ENCODE measurements at regions not wholly inside any gene's neighbourhood (a gene's known extent, or its start where the extent isn't known, plus 50 kb on each side); places are given as distances from the start of the nearest gene placed in this dataset.

DNA sequence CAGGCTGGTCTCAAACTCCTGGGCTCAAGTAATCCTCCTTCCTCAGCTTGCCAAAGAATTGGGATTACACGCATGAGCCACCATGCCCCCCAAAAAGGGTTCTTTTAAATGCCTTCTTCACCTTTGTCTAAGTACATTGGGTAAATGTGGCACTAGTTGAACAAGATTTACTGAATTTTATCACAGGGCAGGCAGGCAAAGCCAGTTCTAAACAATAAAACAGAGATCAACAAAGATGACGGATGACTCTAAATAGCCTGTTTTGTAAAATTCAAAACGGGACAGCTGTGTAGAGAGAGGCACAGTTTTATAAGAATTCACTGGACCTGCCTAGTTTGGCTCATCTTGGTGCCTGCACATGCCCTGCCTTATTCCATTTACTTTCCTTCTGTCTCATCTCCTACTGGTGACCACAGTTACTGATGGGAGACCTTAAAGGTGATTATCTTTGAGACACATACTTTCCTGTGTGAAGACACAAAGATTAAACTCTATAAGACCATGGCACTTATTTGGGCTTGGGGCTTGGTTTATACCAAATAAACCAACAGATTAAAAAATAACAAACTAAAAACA, 149.6 kb upstream of the DMRT1 start:
- no peak overlapping the region for H3K4me3 Mint-ChIP-seq (ENCODE audit: unreplicated experiment)
- no peaks in the 10 kb centered on the region for H3K27me3 Mint-ChIP-seq (ENCODE audit: low read depth)
- TF ChIP-seq, protein P1, sequence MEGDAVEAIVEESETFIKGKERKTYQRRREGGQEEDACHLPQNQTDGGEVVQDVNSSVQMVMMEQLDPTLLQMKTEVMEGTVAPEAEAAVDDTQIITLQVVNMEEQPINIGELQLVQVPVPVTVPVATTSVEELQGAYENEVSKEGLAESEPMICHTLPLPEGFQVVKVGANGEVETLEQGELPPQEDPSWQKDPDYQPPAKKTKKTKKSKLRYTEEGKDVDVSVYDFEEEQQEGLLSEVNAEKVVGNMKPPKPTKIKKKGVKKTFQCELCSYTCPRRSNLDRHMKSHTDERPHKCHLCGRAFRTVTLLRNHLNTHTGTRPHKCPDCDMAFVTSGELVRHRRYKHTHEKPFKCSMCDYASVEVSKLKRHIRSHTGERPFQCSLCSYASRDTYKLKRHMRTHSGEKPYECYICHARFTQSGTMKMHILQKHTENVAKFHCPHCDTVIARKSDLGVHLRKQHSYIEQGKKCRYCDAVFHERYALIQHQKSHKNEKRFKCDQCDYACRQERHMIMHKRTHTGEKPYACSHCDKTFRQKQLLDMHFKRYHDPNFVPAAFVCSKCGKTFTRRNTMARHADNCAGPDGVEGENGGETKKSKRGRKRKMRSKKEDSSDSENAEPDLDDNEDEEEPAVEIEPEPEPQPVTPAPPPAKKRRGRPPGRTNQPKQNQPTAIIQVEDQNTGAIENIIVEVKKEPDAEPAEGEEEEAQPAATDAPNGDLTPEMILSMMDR (IDR thresholded peaks at IDR 0.05) = no peak
- peaks cover 2% of the 10 kb centered on the region for H3K9me3 Mint-ChIP-seq (ENCODE audit: low read depth)
- DNase-seq (ENCODE audit: low spot score) = no peak
- H3K27ac Mint-ChIP-seq (ENCODE audit: unreplicated experiment) = peak overlapping the region; percentile 36
- no peaks in the 10 kb centered on the region for H3K36me3 Mint-ChIP-seq (ENCODE audit: low read depth)
- peaks cover 59% of the 10 kb centered on the region for H3K4me1 Mint-ChIP-seq (ENCODE audit: low read depth)

DNA sequence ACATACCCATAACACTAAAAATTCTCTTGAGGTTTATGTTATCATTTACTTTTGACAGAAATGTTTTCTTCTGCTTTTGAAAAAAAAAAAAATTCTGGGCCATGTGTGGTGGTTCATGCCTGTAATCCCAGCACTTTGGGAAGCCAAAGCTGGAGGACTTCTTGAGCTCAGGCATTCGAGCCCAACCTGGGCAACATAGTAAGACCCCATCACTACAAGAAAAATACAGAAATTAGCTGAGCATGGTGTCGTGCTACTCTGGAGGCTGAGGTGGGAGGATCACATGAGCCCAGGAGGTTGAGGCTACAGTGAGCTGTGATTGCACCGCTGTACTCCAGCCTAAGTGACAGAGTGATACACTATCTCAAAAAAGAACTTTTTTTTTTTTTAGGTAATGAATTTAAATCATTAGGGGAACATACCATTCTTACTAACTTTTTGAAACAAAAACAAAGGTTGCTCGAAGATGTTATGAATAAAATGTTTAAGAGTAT, 148.8 kb upstream of the DMRT1 start:
- peak overlapping the region; percentile 96 for H3K27ac Mint-ChIP-seq (ENCODE audit: unreplicated experiment)

DNA sequence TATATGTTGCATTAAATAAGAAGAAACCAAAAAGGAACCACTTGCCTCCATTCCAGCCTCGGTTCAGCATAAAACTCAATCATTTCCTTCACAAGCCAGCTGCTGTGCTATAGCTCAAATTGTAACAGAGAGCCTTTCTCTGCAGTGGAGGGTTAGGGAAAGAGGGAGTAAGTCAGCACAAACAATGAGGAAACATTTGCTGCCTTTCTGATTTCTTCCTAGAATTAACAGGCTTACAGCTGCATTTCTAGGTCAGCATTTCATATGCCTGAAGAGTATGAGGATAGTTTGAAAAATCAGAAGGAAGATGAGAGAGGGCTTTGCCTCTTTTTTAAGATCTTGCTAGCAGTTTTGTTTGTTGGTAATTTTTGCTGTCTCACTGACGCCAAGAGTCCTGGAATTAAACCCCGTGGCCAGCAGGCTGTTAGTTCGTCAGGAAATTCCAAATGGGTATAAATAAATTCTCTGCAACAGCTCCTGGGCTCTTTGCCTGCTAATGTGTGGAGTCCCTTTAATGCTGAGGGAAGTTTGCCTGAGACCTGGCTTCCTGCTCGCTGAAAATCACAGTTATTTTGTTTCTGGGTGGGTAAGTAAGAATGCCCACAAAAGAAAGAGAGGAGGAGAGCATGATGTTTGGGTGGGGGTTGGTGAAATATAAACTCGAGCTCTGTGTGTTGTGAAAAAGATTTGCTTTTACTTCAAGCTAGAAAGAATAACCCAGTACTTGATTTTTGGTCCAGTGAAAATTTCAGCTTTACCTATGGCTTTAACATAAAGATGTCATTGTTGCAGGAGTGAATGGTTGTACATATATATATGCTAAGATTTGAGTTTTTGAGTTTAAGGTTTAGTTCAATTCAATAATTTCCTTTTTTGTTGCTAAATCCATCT, 148.1 kb upstream of the DMRT1 start:
- no peaks in the 10 kb centered on the region for H3K9me3 Mint-ChIP-seq (ENCODE audit: low read depth)
- TF ChIP-seq, protein P1 (IDR thresholded peaks at IDR 0.05) = peak; percentile 44
- H3K27me3 Mint-ChIP-seq (ENCODE audit: low read depth) = no peaks in the 10 kb centered on the region

More for the DNA sequence above, 148.8 kb upstream of the DMRT1 start:
- TF ChIP-seq, protein P1 (IDR thresholded peaks at IDR 0.05) = no peak
- Mint-ChIP-seq H3K4me1 (ENCODE audit: low read depth) (peaks cover 60% of the 10 kb centered on the region), H3K9me3 (ENCODE audit: low read depth) (no peaks in the 10 kb centered on the region), H3K4me3 (ENCODE audit: unreplicated experiment) (peak overlapping the region; percentile 69), H3K27me3 (ENCODE audit: low read depth) (no peaks in the 10 kb centered on the region), H3K36me3 (ENCODE audit: low read depth) (no peaks in the 10 kb centered on the region)
- DNase-seq (ENCODE audit: low spot score) = no peak

DNA sequence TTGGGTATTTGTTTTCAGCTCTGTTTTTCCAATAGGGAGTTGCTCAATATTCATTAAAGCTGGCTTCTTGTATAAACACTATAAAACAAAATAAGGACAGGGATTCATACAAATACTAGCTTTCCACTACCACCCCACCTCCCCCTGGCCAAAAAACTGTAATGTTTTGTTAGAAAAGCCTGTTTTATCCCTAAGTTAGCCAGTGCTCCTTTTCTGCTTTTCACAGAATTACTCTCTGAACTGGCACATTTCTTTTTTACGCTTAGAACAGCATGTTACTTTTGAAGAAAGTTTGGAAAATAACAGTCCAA, 147.4 kb upstream of the DMRT1 start:
- Mint-ChIP-seq H3K27me3 (ENCODE audit: low read depth) (no peaks in the 10 kb centered on the region), H3K4me1 (ENCODE audit: low read depth) (peaks cover 70% of the 10 kb centered on the region), H3K27ac (ENCODE audit: unreplicated experiment) (peak overlapping the region; percentile 96), H3K9me3 (ENCODE audit: low read depth) (no peaks in the 10 kb centered on the region), H3K36me3 (ENCODE audit: low read depth) (no peaks in the 10 kb centered on the region), H3K4me3 (ENCODE audit: unreplicated experiment) (peak overlapping the region; percentile 69)
- no peak for DNase-seq (ENCODE audit: low spot score)
- TF ChIP-seq, protein P1 (IDR thresholded peaks at IDR 0.05) = no peak

More for the DNA sequence above, 148.1 kb upstream of the DMRT1 start:
- no peaks in the 10 kb centered on the region for H3K36me3 Mint-ChIP-seq (ENCODE audit: low read depth)
- no peak for DNase-seq (ENCODE audit: low spot score)
- peak overlapping the region; percentile 69 for H3K4me3 Mint-ChIP-seq (ENCODE audit: unreplicated experiment)
- H3K4me1 Mint-ChIP-seq (ENCODE audit: low read depth) = peaks cover 64% of the 10 kb centered on the region
- peak overlapping the region; percentile 96 for H3K27ac Mint-ChIP-seq (ENCODE audit: unreplicated experiment)

DNA sequence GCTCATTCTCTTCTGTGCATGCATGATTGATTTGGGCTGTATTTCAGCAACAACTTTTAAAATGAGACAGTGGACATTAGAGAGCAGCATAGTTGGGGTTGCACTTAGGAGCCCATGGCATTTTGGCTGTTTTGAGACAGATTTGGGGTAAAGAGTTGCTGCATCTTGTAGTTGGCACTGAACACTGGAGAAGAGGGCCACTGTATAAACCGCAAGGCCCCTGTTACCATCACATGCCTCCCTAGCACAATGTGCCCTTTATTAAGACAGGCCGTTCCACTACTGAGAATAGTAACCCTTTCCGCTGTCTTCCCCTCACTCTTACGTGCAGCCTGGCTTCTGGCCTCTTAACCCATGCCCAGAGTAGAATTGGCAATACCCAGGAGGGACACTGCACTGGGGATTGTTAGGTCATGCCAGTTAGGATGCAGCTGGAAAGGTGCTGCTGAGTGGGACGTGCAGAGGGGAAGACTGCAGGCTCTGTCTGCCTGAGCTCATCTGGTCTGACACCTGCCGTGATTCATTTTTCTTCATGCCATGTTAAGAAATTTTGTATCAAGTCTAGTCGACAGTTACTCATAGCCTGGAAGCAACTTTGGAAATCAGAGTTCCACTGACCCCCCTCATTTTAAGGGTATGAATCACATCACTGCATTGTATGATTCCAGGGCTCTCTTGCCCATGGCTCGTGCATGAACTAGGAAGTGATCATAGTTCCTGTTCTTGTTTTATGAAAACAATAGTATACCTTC, 146.9 kb upstream of the DMRT1 start:
- H3K4me3 Mint-ChIP-seq (ENCODE audit: unreplicated experiment) = peak overlapping the region; percentile 69
- peaks cover 75% of the 10 kb centered on the region for H3K4me1 Mint-ChIP-seq (ENCODE audit: low read depth)
- no peak for DNase-seq (ENCODE audit: low spot score)
- no peaks in the 10 kb centered on the region for H3K9me3 Mint-ChIP-seq (ENCODE audit: low read depth)
- TF ChIP-seq, protein P1 (IDR thresholded peaks at IDR 0.05) = no peak
- H3K36me3 Mint-ChIP-seq (ENCODE audit: low read depth) = no peaks in the 10 kb centered on the region
- peak overlapping the region; percentile 96 for H3K27ac Mint-ChIP-seq (ENCODE audit: unreplicated experiment)
- no peaks in the 10 kb centered on the region for H3K27me3 Mint-ChIP-seq (ENCODE audit: low read depth)
